SU-DHL-6 (cell line): ENCODE measurements at regions not wholly inside any gene's neighbourhood (a gene's known extent, or its start where the extent isn't known, plus 50 kb on each side); places are given as distances from the start of the nearest gene placed in this dataset.

Experiments
- H2AFZ ChIP-seq: fragments of 200-600 bp; sonication (generic); 2 replicates; pipeline ENCODE4 v1.6.1; 2014; ENCODE audit warnings: low read depth, mild to moderate bottlenecking, moderate library complexity, mixed read lengths, antibody characterized with exemption, low read length; ENCODE audit not compliant: severe bottlenecking
- H3F3A ChIP-seq: fragments of 200-600 bp; shearing (Covaris generic); 2 replicates; pipeline ENCODE4 v1.6.0; 2016; ENCODE audit warnings: antibody characterized with exemption, mild to moderate bottlenecking; ENCODE audit not compliant: insufficient read depth
- H3K27ac ChIP-seq: fragments of 200-600 bp; sonication (generic); 2 replicates; pipeline ENCODE4 v1.5.1; 2016; ENCODE audit warnings: low read depth, mild to moderate bottlenecking, low read length, moderate library complexity, mixed read lengths
- H3K27me3 ChIP-seq: fragments of 200-600 bp; sonication (generic), shearing (Covaris generic); 2 replicates; pipeline ENCODE4 v1.6.0; 2014; ENCODE audit warnings: mild to moderate bottlenecking, low read length
- H3K36me3 ChIP-seq: fragments of 200-600 bp; sonication (generic); 2 replicates; pipeline ENCODE4 v1.6.1; 2014; ENCODE audit warnings: mild to moderate bottlenecking, low read length, mixed read lengths
- H3K4me2 ChIP-seq: fragments of 300-600, 200-600 bp; shearing (Covaris generic), sonication (generic); 2 replicates; pipeline ENCODE4 v1.6.0; 2014; ENCODE audit warnings: low read length, low read depth, mild to moderate bottlenecking; ENCODE audit not compliant: poor library complexity, severe bottlenecking
- H3K4me3 ChIP-seq: fragments of 200-600 bp; sonication (generic); 2 replicates; pipeline ENCODE4 v1.5.1; 2014; ENCODE audit warnings: antibody characterized with exemption, low read length, mild to moderate bottlenecking, mixed read lengths; ENCODE audit not compliant: insufficient read depth, poor library complexity, severe bottlenecking
- H3K79me2 ChIP-seq: fragments of 200-600 bp; sonication (generic); 2 replicates; pipeline ENCODE4 v1.6.1; 2014; ENCODE audit warnings: mild to moderate bottlenecking, low read length, moderate library complexity; ENCODE audit not compliant: insufficient read depth
- H3K9ac ChIP-seq: fragments of 200-600 bp; sonication (generic); 2 replicates; pipeline ENCODE4 v1.7.0; 2014; ENCODE audit warnings: mild to moderate bottlenecking, low read length
- H3K9me2 ChIP-seq: fragments of 200-600 bp; sonication (generic); replicated peaks from 2 replicates; pipeline ENCODE4 v1.6.1; 2014; ENCODE audit warnings: low read length; ENCODE audit not compliant: insufficient read depth
- H3K9me3 ChIP-seq: fragments of 200-600 bp; sonication (generic); 2 replicates; pipeline ENCODE4 v1.6.1; 2014; ENCODE audit warnings: low read length, mixed read lengths; ENCODE audit not compliant: insufficient read depth
- H4K20me1 ChIP-seq: fragments of 200-600 bp; sonication (generic); 2 replicates; pipeline ENCODE4 v1.6.1; 2014; ENCODE audit warnings: low read depth, mild to moderate bottlenecking, antibody characterized with exemption, low read length, moderate library complexity, mixed read lengths
- CTCF ChIP-seq: fragments of 200-600 bp; sonication (generic); IDR thresholded peaks from one replicate; pipeline ENCODE4 v1.5.1; 2017; ENCODE audit warnings: antibody characterized with exemption, mild to moderate bottlenecking, low read length, moderate library complexity; ENCODE audit not compliant: insufficient read depth, poor library complexity, severe bottlenecking
- EZH2phosphoT487 ChIP-seq: fragments of 200-600 bp; sonication (generic), shearing (Covaris generic); conservative IDR thresholded peaks from 2 replicates; pipeline ENCODE4 v1.6.1; 2018; ENCODE audit warnings: mild to moderate bottlenecking, antibody characterized with exemption, low read length, moderate library complexity, mixed read lengths

- Histone ChIP-seq H3K9ac (no peak overlapping the region), H3K36me3 (no peaks in the 10 kb centered on the region), H3K27ac (no peak overlapping the region), H4K20me1 (no peaks in the 10 kb centered on the region), H3K4me2 (no peak overlapping the region), H3K9me3 (no peaks in the 10 kb centered on the region), H3K4me3 (no peak overlapping the region), H3K79me2 (no peaks in the 10 kb centered on the region), H3K27me3 (no peaks in the 10 kb centered on the region), H3F3A (no peaks in the 10 kb centered on the region), H2AFZ (no peak overlapping the region), H3K9me2 (no peaks in the 10 kb centered on the region)
- TF ChIP-seq EZH2phosphoT487 (no peak), CTCF (no peak)
Measured at GRCh38 chr10:43873717-43874116, 225.0 kb upstream of the ZNF32 start.

GRCh38 chr10:43872644-43873043, 224.0 kb upstream of the ZNF32 start:
- Histone ChIP-seq H3K4me3 (no peak overlapping the region), H3K9me3 (no peaks in the 10 kb centered on the region), H3K36me3 (no peaks in the 10 kb centered on the region), H3K27ac (no peak overlapping the region), H3K9me2 (no peaks in the 10 kb centered on the region), H3K9ac (no peak overlapping the region), H4K20me1 (no peaks in the 10 kb centered on the region), H3F3A (no peaks in the 10 kb centered on the region), H2AFZ (no peak overlapping the region), H3K4me2 (no peak overlapping the region), H3K79me2 (no peaks in the 10 kb centered on the region), H3K27me3 (no peaks in the 10 kb centered on the region)
- no peak for TF ChIP-seq CTCF
- no peak for TF ChIP-seq EZH2phosphoT487

GRCh38 chr10:43871545-43871944, 222.9 kb upstream of the ZNF32 start:
- Histone ChIP-seq H3K27me3 (no peaks in the 10 kb centered on the region), H3K4me3 (no peak overlapping the region), H3K79me2 (no peaks in the 10 kb centered on the region), H2AFZ (no peak overlapping the region), H3K36me3 (no peaks in the 10 kb centered on the region), H4K20me1 (no peaks in the 10 kb centered on the region), H3K9ac (no peak overlapping the region), H3F3A (no peaks in the 10 kb centered on the region), H3K27ac (no peak overlapping the region), H3K9me3 (no peaks in the 10 kb centered on the region), H3K4me2 (no peak overlapping the region), H3K9me2 (no peaks in the 10 kb centered on the region)
- no peak for TF ChIP-seq EZH2phosphoT487
- no peak for TF ChIP-seq CTCF

GRCh38 chr10:43870968-43871439, 222.3 kb upstream of the ZNF32 start:
- Histone ChIP-seq H3K36me3 (no peaks in the 10 kb centered on the region), H2AFZ (no peak overlapping the region), H4K20me1 (no peaks in the 10 kb centered on the region), H3F3A (no peaks in the 10 kb centered on the region), H3K4me3 (no peak overlapping the region), H3K27ac (no peak overlapping the region), H3K9me3 (no peaks in the 10 kb centered on the region), H3K27me3 (no peaks in the 10 kb centered on the region), H3K9ac (no peak overlapping the region), H3K9me2 (no peaks in the 10 kb centered on the region), H3K4me2 (no peak overlapping the region), H3K79me2 (no peaks in the 10 kb centered on the region)
- TF ChIP-seq EZH2phosphoT487 (no peak), CTCF (no peak)
